ENCODE measurements at regions not wholly inside any gene's neighbourhood (a gene's known extent, or its start where the extent isn't known, plus 50 kb on each side); places are given as distances from the start of the nearest gene placed in this dataset.

DNA sequence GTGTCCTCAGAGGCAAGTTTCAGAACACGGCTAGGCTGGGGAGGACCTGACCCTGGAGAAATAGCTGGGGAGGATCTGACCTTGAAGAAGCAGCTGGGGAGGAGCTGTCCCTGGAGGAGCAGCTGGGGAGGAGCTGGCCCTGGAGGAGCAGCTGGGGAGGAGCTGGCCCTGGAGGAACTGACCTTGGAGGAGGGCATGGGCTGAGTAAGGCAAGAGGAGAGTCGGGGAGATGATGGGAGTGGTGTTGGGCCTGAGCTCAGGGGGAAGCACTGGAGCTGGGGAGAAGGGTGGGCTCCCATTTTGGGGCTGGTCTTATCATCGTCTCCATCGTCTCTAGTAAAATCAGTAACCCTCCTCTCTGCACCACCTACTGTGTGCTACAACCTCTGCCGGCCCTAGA lies 179.8 kb upstream of the SHH start:
- TF ChIP-seq, protein P1, sequence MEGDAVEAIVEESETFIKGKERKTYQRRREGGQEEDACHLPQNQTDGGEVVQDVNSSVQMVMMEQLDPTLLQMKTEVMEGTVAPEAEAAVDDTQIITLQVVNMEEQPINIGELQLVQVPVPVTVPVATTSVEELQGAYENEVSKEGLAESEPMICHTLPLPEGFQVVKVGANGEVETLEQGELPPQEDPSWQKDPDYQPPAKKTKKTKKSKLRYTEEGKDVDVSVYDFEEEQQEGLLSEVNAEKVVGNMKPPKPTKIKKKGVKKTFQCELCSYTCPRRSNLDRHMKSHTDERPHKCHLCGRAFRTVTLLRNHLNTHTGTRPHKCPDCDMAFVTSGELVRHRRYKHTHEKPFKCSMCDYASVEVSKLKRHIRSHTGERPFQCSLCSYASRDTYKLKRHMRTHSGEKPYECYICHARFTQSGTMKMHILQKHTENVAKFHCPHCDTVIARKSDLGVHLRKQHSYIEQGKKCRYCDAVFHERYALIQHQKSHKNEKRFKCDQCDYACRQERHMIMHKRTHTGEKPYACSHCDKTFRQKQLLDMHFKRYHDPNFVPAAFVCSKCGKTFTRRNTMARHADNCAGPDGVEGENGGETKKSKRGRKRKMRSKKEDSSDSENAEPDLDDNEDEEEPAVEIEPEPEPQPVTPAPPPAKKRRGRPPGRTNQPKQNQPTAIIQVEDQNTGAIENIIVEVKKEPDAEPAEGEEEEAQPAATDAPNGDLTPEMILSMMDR (IDR thresholded peaks at IDR 0.05): no peak
- TF ChIP-seq POLR2A (IDR thresholded peaks at IDR 0.05): no peak

All from esophagus squamous epithelium (tissue), 4 donors.